HG02759 (cell line): ENCODE measurements at regions not wholly inside any gene's neighbourhood (a gene's known extent, or its start where the extent isn't known, plus 50 kb on each side); places are given as distances from the start of the nearest gene placed in this dataset.

Experiments
- ATAC-seq: cut with Tn5 transposase; IDR thresholded peaks from one replicate; pipeline ENCODE4 v1.9.1; 2021; ENCODE audit warnings: mild to moderate bottlenecking, moderate library complexity; ENCODE audit not compliant: unreplicated experiment

DNA sequence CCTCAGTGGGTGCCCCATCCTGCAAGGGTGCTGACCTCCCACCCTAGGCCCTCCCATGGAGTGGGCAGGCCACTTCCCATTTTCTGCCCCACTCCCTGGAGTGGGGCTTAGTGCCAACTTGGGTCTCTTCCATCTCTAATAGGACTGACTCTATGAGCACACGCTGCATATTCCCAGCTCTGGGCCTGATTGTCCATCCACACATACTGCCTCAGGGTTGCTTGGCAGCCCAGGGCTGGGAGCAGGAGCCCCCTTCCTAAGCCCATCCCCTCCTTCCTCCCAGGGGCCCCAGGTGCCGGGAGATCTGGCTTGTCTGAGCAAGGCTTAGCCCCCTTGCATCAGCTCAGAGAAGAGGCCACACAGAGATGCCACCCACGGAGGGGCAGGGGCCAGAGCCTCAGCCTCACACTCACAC, 55.1 kb downstream of the PJA1 start:
- no peak for ATAC-seq

DNA sequence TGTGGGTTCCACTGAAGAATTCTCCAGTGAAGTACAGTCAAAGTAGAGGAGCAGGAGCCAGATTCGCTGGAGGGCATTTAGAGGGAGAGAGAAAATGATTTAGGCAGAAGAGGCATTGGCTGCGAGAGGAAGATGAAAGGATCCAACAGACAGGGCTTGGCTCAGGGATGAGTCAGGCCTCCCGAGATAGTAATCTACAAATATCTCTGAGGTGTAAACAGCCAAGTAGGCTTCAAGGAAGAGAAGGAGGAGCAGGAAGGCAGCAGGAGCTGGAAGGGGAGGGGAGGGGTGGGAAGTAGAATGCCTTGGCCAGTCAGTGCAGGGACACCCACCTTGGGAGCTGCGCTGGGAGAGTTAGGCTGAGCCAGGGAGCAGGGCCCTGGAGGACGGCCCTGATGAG, 55.5 kb downstream of the PJA1 start:
- no peak for ATAC-seq

DNA sequence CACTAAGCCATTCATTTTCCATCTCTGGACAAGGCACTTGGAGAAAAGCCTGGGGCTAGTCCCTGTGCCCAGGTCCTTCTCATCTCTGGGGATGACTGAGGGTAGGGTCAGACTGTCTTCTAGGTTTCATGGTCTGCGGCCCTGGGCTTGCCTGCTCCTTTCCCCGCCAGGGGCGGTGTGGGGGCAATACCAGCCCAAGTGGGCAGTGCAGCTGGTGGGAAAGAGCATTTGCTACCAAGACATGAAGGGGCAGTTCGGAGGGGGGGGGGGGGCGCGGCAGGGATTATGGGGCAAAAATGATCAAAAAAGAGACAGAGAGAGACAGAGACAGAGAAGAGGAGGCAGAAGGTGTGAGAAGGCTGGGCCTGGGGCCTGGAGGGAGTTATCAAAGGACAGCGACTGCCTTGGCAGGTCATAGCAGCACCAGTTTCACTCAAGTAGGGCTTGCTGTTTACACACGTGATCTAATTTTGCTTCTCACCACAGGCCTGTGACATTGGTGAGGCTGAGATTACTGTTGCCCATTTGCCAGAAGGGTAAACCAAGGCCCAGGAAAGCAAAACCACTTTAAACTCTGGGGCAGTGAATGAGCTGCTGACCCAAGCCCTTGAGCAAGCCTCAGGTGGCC, 56.1 kb downstream of the PJA1 start:
- no peak for ATAC-seq

DNA sequence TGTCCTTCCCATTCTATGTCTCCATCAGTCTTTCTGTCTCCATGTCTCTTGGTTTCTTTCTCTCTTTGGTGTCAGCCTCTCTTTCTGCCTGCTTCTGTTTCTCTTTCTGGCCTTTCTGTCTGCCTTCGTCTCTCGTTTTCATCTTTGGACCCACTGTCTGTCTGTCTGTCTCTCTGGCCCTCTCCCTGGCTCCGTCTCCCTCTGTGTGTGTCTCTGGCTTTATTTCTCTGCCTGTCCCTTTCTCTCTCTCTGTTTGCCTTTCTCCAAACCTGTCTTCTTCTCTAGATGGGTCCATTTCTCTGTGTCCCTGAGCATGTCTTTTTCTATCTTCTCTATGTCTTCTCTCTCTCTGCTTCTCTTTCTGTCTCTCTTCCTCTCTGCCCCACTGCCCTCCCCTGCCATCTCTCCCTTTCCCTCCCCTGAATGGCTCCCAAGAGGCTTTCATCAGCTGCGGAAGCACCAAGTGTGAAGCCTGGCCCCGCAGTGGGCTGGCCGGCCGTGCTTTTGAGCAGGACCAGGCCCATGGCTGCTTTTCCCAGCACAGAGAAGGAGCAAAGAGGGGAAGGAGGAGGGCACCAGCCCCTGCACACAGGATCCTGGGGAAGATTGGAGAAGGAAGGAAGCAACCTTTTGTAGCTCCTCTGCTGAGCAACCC, 57.4 kb downstream of the PJA1 start:
- no peak for ATAC-seq

DNA sequence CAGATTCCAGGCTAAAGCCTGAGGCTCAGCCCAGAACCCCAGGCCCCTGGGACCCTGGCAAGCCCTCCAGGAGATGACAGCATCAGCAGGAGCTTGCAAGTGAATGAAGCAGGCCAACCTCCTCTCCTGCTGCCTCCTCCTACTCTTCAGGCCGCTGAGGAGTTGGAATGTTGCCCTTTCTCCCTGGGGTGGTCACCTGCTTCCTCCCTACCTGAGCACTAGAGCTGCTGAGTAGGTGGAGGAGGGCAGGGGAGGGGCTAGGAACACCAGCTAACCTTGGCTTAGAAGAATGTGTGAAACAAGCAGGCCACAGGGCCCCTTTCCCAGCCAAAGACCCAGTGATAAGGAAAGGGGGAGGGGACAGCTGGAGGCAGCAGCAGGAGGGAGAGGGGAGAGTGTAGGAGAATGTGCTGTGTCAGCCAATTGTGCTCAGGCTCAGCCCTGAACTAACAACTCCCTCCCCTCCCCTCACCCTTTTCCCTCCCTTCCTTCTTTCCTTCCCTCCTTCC, 58.0 kb downstream of the PJA1 start:
- no peak for ATAC-seq

DNA sequence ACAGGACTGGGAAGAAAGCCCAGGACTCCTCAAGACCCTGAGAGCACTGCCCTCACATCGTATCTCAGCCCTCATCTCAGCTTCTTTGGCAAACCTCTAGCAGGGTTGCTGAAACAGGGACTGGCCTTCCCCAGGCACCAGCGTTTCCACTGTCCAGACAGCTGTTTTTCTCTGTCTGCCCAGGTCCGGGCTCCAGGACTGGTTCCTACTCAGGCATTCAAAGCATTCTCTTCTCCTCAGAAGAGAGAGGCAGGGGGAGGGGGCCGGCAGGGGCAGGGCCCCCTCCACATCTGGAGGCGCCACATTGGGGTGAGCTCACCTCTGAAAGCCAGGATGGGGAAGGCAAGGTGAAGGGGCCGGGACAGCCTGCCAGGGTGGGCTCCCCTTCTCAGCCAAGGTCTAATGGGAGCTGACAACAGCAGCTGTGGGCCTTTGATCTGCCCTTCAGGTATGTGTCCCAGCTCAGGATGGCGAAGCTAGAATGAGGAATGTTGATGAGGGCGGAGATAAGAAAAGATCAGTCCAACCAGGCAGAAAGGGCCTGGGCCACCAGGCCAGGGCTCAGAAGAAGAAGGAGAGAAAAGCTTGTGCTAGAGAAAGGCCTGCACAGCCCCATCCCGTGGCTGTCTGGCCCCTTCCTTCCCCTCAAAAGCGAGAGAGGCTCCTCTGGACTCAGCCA, 60.4 kb downstream of the PJA1 start:
- no peak for ATAC-seq

DNA sequence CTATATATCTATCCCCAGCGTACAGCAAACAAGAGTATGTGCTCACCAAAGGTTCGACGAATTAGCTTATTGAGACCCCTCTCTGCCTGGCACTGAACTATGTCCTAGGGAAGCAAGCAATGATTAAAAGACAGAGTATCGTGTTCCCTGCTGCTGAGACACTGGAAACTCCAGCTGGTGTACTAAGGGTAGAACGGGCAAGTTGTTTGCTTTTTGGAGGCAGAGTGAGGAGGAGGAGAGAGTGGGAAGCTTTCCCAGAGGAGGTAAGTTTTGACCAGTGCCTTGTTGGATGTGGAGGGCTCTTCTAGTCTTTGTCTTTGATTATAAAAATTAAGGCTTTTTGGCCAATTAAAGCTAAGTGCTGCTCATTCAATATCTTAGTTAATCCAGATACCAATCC, 61.7 kb downstream of the PJA1 start:
- ATAC-seq, result no peak

DNA sequence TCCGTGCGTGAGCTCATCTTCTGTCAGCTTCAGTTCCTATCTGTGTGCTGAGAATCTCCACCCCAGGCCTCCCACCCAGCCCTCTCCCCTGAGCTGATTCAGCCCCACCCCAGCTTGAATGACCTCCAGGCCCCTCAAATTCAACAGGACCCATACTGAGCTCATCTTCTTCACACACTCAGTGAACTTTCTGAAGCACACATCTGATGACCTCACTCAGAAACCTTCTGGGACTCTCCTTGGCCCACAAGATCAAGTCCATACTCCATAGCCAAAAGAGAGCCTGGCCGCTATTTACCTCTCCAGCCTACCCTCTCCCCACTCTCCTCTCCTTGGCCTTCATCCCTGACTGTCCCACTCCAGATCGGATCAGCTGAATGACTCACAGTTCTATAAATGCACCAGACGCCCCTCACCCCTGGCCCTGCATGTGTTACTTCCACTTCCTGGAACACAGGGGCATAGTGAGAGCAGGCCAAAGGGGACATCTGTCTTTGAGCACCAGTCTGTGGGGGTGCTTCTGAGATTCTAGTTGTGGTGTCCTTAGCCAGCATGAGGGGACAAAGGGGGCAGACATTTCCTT, 62.5 kb downstream of the PJA1 start:
- no peak for ATAC-seq

DNA sequence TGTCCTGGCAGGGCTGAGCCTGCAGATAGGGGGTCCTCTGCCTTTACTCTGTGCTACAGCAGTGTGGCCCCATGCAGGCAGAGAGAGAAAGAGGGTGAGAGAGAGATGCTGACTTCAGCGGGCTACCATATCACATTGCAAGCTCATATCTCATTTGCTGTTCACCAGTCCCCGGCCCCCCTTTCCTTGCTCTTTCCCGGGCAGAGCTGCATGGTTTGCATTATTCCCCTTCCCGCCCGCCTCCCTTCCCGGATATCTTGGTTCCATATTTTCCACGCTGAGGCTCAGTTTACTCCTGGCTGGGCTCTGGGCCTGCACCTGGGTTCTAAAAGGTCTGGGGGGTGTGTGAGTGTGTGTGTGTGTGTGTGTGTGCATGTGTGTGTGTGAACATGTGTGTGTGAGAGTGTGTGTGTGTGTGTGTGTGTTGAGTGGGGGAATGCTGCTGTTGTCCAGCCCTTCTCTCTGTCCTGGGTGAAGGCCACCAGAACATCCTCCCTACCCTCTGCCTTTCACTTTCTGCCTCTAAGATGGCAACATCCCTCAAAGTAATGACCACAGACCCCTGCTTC, 63.5 kb downstream of the PJA1 start:
- ATAC-seq, result no peak

DNA sequence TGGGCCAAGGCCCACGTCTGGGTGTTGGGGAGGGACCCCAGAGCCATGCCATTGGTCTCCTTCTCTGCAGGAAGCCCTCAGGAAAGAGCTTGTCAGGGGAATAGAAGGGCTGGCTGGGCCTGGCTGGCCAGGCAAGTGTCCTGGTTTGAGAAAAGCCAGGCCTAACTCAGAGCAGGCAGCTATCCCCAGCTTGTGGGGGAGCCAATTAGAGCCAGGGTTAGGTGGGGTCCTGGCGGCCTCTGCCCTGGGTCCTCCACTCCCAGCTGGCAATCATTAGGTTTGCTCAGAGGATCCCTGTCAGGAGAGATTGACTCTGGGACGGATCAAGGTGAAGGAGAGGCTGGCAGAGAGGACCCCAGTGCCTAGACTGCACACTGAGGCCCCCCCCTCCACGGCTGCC, 64.8 kb downstream of the PJA1 start:
- ATAC-seq, result no peak

DNA sequence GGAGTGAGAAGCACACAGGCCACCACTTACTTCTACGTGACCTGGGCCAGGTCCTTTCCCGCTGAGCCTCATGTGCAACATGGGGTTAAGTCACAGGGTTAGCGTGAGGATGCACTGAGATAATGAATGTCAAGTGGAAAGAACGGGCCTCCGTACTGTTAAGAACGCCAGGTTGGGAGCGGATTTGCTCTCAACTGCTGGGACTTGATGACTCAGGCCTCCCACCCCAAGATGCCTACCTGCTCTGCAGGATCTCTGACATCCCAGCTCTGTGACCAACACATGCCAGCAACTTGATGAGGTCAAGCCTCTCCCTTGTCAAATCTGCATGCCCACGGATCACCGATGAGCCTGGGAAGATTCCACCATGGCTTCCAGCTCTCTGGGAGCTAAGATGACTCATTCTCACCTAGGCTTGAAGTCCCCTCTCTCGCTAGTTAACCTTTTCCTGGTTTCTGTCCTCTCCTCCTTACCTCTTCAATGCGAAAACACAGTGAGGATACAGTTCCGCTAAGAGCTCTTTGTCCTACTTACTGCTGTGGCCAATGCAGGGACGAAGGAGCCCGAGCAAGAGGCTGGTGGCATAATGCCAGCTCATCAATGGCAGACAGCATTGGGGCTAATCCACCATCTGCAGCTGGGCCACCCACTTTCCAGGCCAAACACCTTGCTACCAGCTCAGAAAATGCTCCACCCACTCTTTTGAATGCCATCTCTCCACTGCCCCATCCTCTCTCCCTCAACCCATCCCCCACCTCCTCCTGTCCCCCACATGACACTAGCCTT, 67.6 kb downstream of the PJA1 start:
- no peak for ATAC-seq

DNA sequence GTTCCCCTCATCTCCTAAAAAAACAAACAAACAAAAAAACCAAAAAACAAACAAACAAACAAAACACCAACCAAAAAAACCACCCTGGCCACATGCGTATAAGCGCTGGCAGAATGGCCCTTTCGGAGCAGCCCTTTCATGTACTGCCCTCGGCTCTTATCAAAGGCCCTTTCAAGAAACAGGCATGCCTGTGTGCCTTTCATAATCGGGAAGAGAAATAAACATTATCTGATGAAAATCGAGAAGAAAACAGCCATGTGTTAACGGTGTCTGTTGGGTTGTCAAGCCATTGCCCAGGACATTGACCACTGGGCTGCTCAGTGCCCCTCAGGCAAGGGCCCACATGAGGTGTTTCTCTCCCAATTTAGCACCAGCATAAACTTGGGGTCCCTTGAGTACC, 68.3 kb downstream of the PJA1 start:
- no peak for ATAC-seq

DNA sequence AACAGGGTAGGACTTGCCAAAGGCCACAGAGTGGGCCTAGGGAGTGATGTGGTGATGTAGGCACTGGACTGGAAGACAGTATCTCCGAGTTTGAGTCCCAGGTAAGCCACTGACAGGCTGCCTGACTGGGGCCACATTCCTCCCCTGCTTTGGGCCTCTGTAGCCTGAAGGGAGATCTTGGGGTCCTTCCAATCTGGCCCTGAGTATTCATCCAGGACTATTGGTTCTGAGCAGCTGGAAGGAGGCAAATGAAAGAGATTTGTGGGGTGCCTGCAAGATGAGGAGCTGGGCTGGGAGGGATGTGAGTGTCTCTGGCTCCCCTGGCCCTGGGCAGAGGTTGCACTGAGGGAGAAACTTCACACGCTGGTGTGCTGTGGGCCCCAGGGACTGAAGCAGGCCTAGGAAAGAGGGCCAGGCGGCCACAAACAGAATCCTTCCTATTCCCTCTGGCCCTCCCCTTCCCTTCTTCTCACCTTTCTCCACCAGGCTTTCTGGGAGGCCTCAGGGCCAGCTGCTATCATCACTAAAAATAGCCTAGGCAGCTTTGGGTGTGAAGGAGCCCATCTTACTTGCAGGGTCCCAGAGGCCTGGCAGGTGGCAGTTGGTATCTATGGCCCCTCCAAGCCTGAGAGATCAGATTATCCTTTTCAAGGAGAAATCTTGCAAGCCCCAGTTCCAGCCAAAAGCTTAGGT, 70.1 kb downstream of the PJA1 start:
- ATAC-seq, result no peak

DNA sequence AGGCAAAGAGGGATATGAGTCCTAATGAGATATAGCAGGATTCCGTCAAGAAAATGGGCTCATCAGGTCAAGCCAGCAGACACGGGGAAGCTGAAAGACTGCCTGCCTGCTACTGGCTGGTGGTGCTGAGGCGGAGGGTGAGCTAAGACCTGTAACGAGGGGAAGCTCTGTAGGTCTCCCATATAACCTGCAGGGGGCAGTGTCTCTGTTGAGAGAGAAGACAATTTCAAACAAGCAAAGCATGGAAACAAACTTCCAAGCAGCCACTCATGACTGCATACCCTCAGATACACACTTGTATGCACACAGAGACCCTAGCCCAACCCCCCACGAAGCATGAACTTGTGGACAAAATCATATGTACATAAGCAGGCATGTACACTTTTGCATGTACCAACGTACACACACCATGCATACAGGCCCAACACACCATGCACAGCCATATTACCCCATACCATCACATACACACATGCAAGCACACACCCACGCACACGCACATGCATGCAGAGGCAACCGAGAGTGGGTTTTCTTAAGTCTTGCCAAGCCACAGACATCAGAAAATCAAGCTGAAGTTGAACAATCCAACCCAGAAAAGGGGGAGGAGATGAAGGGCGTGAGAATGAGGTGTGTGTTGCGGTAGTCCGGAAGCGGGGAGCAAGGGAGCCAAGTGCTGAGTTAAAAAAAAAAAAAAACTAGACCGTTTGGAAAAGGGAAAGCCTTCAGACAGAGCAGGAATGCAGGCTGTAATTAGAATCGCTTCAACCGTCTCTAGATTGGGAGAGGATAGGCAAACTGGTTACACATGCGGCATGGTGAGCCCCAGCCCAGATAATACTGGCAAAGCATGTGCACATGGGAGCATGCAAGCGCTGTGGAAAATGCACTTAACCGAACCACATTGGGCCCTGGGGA, 71.0 kb downstream of the PJA1 start:
- no peak for ATAC-seq

DNA sequence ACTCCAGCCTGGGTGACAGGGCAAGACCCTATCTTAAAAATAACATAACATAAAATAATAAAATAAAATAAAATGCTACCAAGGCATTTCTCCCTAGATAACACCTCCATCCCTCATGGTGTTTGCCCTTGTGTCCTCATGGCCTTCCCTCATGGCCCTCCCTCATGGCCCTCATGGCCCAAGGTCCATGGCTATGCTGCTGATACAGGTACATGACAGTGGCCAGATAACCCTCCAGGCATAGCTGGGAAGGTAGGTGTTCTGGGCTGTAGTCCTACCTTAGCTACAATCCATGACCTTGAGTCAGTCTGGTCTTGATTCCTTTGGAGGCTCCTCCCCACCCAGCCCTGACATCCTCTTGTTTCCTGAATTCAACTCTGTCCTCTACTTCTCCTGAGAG, 75.2 kb downstream of the PJA1 start:
- ATAC-seq, result no peak

DNA sequence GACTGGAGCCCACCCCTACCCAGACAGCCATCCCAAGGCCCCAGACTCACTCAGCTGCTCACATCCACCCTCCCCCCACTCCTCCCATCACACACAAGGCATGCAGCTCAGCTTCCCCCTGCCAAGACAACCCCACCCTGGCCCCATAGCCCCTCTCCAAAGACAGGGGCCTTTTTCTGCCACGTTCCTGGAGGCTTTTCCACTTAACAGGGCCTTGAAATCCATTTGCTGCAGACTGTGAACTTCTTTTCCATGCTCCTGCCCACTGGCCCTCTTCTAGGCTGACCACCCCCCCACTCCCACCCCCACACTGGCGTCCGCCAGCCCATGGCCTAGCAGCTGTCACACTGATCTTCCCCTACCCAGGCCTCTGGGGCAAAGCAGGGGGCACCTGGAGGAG, 76.0 kb downstream of the PJA1 start:
- no peak for ATAC-seq

DNA sequence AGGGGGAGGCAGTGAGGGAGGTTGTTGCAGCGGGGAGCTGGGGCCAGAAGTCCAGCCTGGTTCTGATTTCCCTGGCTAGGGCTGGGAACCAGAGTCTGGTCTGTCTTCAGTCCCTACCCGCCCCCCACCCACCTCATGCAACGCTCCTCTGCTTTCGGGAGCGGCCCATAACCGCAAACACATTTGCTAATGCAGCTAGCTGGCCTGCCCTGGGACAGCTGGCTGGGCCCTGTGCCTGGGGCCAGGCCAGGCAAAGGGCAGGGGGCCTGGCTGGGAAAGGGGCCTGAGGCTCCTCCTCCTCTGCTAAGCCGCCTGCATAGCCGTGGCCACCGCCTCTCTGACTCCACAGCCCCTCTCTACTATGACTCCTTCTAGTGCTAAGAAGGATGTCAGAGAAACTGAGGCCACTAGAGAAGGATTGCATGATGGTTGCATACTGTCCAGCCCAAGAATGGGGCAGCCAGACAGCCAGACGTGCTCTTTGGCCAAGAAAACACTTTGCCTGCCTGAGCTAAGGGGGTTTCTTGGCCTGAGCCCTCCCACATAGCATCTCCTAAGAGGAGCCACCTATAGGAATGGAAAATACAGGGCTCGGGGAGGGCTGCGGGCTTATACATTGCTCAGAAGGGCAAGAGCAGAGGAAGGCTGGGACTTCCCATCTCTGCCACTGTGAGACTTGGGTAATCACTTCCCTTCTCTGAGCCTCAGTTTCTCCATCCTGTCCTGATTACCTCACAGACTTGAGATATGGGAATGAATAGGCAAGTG, 76.9 kb downstream of the PJA1 start:
- no peak for ATAC-seq

DNA sequence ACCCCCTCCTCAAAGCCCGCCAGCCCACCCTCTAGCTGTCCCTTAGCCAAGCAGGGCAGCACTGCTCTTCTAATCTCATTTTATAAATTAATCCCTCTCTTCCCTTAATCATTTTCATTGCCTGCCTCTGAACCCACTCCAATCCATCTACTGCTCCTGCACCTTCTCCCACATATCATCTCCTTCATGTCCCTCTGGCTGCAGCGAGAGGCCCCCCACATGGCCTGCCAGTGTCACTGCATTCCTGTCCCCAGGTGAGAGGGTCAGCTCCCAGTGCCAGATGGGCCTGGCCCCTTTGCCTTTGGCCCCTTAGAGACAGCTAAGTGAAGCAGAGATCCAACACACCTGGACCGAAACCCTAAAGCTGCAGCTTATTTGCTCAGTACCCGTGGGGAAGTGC, 79.4 kb downstream of the PJA1 start:
- no peak for ATAC-seq
